Neural cell (in vitro differentiated cells): ENCODE measurements at regions not wholly inside any gene's neighbourhood (a gene's known extent, or its start where the extent isn't known, plus 50 kb on each side); places are given as distances from the start of the nearest gene placed in this dataset.

ENCODE experiments used
- H2AFZ ChIP-seq: fragments of 200-600, 300-800 bp; sonication (generic), shearing (Covaris generic); 2 replicates; pipeline ENCODE4 v1.6.0; 2014; ENCODE audit warnings: low read depth, mild to moderate bottlenecking, antibody characterized with exemption, low read length, moderate library complexity
- H3F3A ChIP-seq: fragments of 200-600 bp; shearing (Covaris generic); 2 replicates; pipeline ENCODE4 v1.6.1; 2016; ENCODE audit warnings: mild to moderate bottlenecking, moderate library complexity, mixed read lengths, antibody characterized with exemption, low read length; ENCODE audit not compliant: insufficient read depth, poor library complexity, severe bottlenecking
- H3K27ac ChIP-seq: fragments of 200-600, 300-800 bp; sonication (generic), shearing (Covaris generic); 2 replicates; pipeline ENCODE4 v1.5.1; 2014; ENCODE audit warnings: mild to moderate bottlenecking, low read length, moderate library complexity
- H3K27me3 ChIP-seq: fragments of 300-800, 200-600 bp; sonication (generic), shearing (Covaris generic); 2 replicates; pipeline ENCODE4 v1.6.0; 2014; ENCODE audit warnings: mild to moderate bottlenecking, low read depth, low read length, moderate library complexity; ENCODE audit not compliant: insufficient read depth
- H3K36me3 ChIP-seq: fragments of 300-800, 200-600 bp; sonication (generic), shearing (Covaris generic); 2 replicates; pipeline ENCODE4 v1.5.1; 2014; ENCODE audit warnings: mild to moderate bottlenecking, antibody characterized with exemption, low read length, moderate library complexity; ENCODE audit not compliant: insufficient read depth
- H3K4me2 ChIP-seq: fragments of 300-800, 200-600 bp; sonication (generic), shearing (Covaris generic); 2 replicates; pipeline ENCODE4 v1.6.0; 2014; ENCODE audit warnings: mild to moderate bottlenecking, low read length
- H3K4me3 ChIP-seq: fragments of 300-800, 200-600 bp; sonication (generic), shearing (Covaris generic); 2 replicates; pipeline ENCODE4 v1.5.1; 2014; ENCODE audit warnings: mild to moderate bottlenecking, low read length, moderate library complexity
- H3K79me2 ChIP-seq: fragments of 200-600 bp; shearing (Covaris generic); replicated peaks from 2 replicates; pipeline ENCODE4 v1.6.0; 2014; ENCODE audit warnings: mild to moderate bottlenecking, low read length, moderate library complexity; ENCODE audit not compliant: insufficient read depth
- H3K9ac ChIP-seq: fragments of 300-800, 200-600 bp; sonication (generic), shearing (Covaris generic); 2 replicates; pipeline ENCODE4 v1.6.1; 2016; ENCODE audit warnings: mild to moderate bottlenecking, low read length, mixed read lengths
- H3K9me2 ChIP-seq: fragments of 200-600 bp; shearing (Covaris generic); 2 replicates; pipeline ENCODE4 v1.6.1; 2016; ENCODE audit warnings: mild to moderate bottlenecking, low read length, mixed read lengths; ENCODE audit not compliant: insufficient read depth
- H3K9me3 ChIP-seq: fragments of 200-600, 300-800 bp; sonication (generic), shearing (Covaris generic); 2 replicates; pipeline ENCODE4 v1.6.1; 2016; ENCODE audit warnings: mild to moderate bottlenecking, mixed run types, low read length, moderate library complexity, mixed read lengths
- H4K20me1 ChIP-seq: fragments of 200-600 bp; shearing (Covaris generic); 2 replicates; pipeline ENCODE4 v1.6.1; 2016; ENCODE audit warnings: mild to moderate bottlenecking, mixed run types; ENCODE audit not compliant: insufficient read depth
- EP300 ChIP-seq: fragments of 450-650 bp; conservative IDR thresholded peaks from 2 replicates; pipeline ENCODE4 v1.6.1; 2014; ENCODE audit warnings: antibody characterized with exemption, mild to moderate bottlenecking, moderate library complexity; ENCODE audit not compliant: poor library complexity, severe bottlenecking
- EZH2 ChIP-seq: fragments of 200-600, 300-800 bp; shearing (Covaris generic), sonication (generic); IDR thresholded peaks from 2 replicates; pipeline ENCODE4 v1.6.1; 2014; ENCODE audit warnings: antibody characterized with exemption, low read length, borderline replicate concordance, mild to moderate bottlenecking; ENCODE audit not compliant: insufficient read depth, poor library complexity, severe bottlenecking
- MXI1 ChIP-seq: fragments of 450-650 bp; conservative IDR thresholded peaks from 2 replicates; pipeline ENCODE4 v1.6.1; 2014; ENCODE audit warnings: antibody characterized with exemption, mild to moderate bottlenecking; ENCODE audit not compliant: poor library complexity, severe bottlenecking
- POLR2AphosphoS5 ChIP-seq: IDR thresholded peaks from 2 replicates; pipeline ENCODE4 v1.6.1; 2012
- RAD21 ChIP-seq: fragments of 450-650 bp; conservative IDR thresholded peaks from 2 replicates; pipeline ENCODE4 v1.6.1; 2014; ENCODE audit warnings: antibody characterized with exemption, mild to moderate bottlenecking, moderate library complexity
- SMC3 ChIP-seq: fragments of 450-650 bp; conservative IDR thresholded peaks from 2 replicates; pipeline ENCODE4 v1.6.1; 2014; ENCODE audit warnings: antibody characterized with exemption, mild to moderate bottlenecking, moderate library complexity; ENCODE audit not compliant: poor library complexity
- TAF1 ChIP-seq: IDR thresholded peaks from 2 replicates; pipeline ENCODE4 v1.6.1; 2012; ENCODE audit warnings: low read depth
- TF ChIP-seq, protein P1 (sequence below): IDR thresholded peaks from 2 replicates; pipeline ENCODE4 v1.6.1; 2012; ENCODE audit warnings: borderline replicate concordance
- TF ChIP-seq, protein P2 (sequence below): fragments of 450-650 bp; IDR thresholded peaks from 2 replicates; pipeline ENCODE4 v1.5.1; 2014; ENCODE audit warnings: antibody characterized with exemption, mild to moderate bottlenecking, moderate library complexity; ENCODE audit not compliant: poor library complexity, severe bottlenecking

DNA sequence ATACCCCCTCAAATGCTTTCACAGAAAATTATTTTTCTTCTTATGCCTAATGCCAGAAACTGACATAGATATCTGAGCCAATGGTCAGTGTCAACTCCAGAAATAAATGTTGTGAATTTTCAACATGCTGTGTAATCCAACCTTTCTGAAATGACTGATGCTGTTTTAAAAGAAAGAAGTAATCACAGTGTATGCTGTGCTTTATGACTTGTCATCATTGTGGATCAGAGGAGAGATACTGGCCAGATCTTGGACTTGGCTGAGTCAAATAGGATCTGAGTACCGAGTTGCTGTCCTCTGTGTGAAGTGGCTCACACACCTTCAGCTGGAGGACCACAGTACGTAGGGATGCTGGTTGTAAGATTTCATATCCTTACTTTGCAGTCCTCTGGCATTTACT is 89.9 kb upstream of the ARHGAP20 start:
- Histone ChIP-seq H3K9me3 (no peaks in the 10 kb centered on the region), H3K27me3 (no peaks in the 10 kb centered on the region), H4K20me1 (no peaks in the 10 kb centered on the region), H3K4me2 (no peak overlapping the region), H3K79me2 (no peaks in the 10 kb centered on the region), H2AFZ (no peak overlapping the region), H3K9ac (no peak overlapping the region), H3K27ac (no peak overlapping the region), H3F3A (no peaks in the 10 kb centered on the region), H3K36me3 (no peaks in the 10 kb centered on the region), H3K9me2 (no peaks in the 10 kb centered on the region), H3K4me3 (no peak overlapping the region)
- TF ChIP-seq TAF1 (no peak), EZH2 (no peak), SMC3 (no peak), RAD21 (no peak), EP300 (no peak), POLR2AphosphoS5 (no peak), MXI1 (no peak)
- TF ChIP-seq, protein P1, sequence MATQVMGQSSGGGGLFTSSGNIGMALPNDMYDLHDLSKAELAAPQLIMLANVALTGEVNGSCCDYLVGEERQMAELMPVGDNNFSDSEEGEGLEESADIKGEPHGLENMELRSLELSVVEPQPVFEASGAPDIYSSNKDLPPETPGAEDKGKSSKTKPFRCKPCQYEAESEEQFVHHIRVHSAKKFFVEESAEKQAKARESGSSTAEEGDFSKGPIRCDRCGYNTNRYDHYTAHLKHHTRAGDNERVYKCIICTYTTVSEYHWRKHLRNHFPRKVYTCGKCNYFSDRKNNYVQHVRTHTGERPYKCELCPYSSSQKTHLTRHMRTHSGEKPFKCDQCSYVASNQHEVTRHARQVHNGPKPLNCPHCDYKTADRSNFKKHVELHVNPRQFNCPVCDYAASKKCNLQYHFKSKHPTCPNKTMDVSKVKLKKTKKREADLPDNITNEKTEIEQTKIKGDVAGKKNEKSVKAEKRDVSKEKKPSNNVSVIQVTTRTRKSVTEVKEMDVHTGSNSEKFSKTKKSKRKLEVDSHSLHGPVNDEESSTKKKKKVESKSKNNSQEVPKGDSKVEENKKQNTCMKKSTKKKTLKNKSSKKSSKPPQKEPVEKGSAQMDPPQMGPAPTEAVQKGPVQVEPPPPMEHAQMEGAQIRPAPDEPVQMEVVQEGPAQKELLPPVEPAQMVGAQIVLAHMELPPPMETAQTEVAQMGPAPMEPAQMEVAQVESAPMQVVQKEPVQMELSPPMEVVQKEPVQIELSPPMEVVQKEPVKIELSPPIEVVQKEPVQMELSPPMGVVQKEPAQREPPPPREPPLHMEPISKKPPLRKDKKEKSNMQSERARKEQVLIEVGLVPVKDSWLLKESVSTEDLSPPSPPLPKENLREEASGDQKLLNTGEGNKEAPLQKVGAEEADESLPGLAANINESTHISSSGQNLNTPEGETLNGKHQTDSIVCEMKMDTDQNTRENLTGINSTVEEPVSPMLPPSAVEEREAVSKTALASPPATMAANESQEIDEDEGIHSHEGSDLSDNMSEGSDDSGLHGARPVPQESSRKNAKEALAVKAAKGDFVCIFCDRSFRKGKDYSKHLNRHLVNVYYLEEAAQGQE = no peak
- TF ChIP-seq, protein P2, sequence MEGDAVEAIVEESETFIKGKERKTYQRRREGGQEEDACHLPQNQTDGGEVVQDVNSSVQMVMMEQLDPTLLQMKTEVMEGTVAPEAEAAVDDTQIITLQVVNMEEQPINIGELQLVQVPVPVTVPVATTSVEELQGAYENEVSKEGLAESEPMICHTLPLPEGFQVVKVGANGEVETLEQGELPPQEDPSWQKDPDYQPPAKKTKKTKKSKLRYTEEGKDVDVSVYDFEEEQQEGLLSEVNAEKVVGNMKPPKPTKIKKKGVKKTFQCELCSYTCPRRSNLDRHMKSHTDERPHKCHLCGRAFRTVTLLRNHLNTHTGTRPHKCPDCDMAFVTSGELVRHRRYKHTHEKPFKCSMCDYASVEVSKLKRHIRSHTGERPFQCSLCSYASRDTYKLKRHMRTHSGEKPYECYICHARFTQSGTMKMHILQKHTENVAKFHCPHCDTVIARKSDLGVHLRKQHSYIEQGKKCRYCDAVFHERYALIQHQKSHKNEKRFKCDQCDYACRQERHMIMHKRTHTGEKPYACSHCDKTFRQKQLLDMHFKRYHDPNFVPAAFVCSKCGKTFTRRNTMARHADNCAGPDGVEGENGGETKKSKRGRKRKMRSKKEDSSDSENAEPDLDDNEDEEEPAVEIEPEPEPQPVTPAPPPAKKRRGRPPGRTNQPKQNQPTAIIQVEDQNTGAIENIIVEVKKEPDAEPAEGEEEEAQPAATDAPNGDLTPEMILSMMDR = no peak

DNA sequence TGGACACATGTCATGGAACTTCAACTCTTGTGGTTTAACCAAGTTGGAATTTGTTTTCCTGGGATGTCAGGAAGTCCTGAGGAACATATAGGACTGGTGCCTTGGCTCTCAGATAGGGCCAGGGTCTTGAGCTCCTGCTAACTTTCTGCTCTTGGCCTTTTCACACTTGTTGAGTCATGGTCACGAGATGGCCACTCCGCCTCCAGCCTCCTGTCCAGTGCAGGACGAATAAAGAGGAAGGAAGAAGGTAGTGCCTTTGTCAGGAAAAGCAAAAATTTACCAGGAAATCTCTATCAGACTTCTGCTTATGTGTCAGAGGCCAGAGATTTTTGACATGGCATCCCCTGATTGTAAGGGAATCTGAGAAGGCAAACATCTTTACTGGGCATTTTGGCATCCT is 89.1 kb upstream of the ARHGAP20 start:
- Histone ChIP-seq H3F3A (no peaks in the 10 kb centered on the region), H3K79me2 (no peaks in the 10 kb centered on the region), H3K27me3 (no peaks in the 10 kb centered on the region), H3K36me3 (no peaks in the 10 kb centered on the region), H3K4me3 (no peak overlapping the region), H3K9me2 (no peaks in the 10 kb centered on the region), H3K27ac (no peak overlapping the region), H3K9ac (no peak overlapping the region), H4K20me1 (no peaks in the 10 kb centered on the region), H3K4me2 (no peak overlapping the region), H2AFZ (no peak overlapping the region), H3K9me3 (no peaks in the 10 kb centered on the region)
- TF ChIP-seq, protein P1 = no peak
- TF ChIP-seq MXI1 = no peak
- no peak for TF ChIP-seq POLR2AphosphoS5
- TF ChIP-seq SMC3 = no peak
- TF ChIP-seq, protein P2 = no peak
- no peak for TF ChIP-seq EP300
- no peak for TF ChIP-seq EZH2
- TF ChIP-seq TAF1 = no peak
- no peak for TF ChIP-seq RAD21
